Neural progenitor cell (in vitro differentiated cells): ENCODE measurements at regions not wholly inside any gene's neighbourhood (a gene's known extent, or its start where the extent isn't known, plus 50 kb on each side); places are given as distances from the start of the nearest gene placed in this dataset.

Experiments
- CTCF ChIP-seq: fragments of 200-600 bp; sonication (generic); IDR thresholded peaks from 2 replicates; pipeline ENCODE4 v1.5.1; 2017; ENCODE audit warnings: antibody characterized with exemption, mild to moderate bottlenecking
- EZH2 ChIP-seq: fragments of 200-600 bp; sonication (generic); IDR thresholded peaks from 2 replicates; pipeline ENCODE4 v1.6.1; 2017; ENCODE audit warnings: antibody characterized with exemption, mild to moderate bottlenecking, moderate library complexity

- TF ChIP-seq CTCF = no peak
- no peak for TF ChIP-seq EZH2
Observed at GRCh38 chr7:118898284-118898683, 673.8 kb downstream of the ANKRD7 start.
